ENCODE measurements at regions not wholly inside any gene's neighbourhood (a gene's known extent, or its start where the extent isn't known, plus 50 kb on each side); places are given as distances from the start of the nearest gene placed in this dataset.
"Not testable (repeated sequence)": the region's sequence is repeated elsewhere in the genome, so short reads cannot be mapped to it uniquely, and the experiment has no call there.

GRCh38 chr2:37748541-37748940 lies 77.1 kb upstream of the CDC42EP3 start:
- Mint-ChIP-seq H3K4me3 (no peak overlapping the region), H3K9me3 (no peaks in the 10 kb centered on the region), H3K27ac (no peak overlapping the region), H3K27me3 (no peaks in the 10 kb centered on the region), H3K4me1 (no peaks in the 10 kb centered on the region)
- ATAC-seq, result no peak
- no peak for DNase-seq

- ATAC-seq, DNase-seq, H3K27me3 Mint-ChIP-seq, H3K27ac Mint-ChIP-seq, H3K4me1 Mint-ChIP-seq, H3K4me3 Mint-ChIP-seq, H3K9me3 Mint-ChIP-seq: not testable (repeated sequence)
Measured at GRCh38 chr2:37750286-37750685, 78.8 kb upstream of the CDC42EP3 start.

- H3K27ac Mint-ChIP-seq, result no peak overlapping the region
- H3K4me3 Mint-ChIP-seq, result no peak overlapping the region
- H3K9me3 Mint-ChIP-seq, result no peaks in the 10 kb centered on the region
- H3K27me3 Mint-ChIP-seq, result no peaks in the 10 kb centered on the region
- ATAC-seq, result no peak
- DNase-seq, result no peak
- no peaks in the 10 kb centered on the region for H3K4me1 Mint-ChIP-seq
Measured at GRCh38 chr2:37752766-37753165, 81.3 kb upstream of the CDC42EP3 start.

GRCh38 chr2:37753758-37754157 lies 82.3 kb upstream of the CDC42EP3 start:
- Mint-ChIP-seq H3K27ac (no peak overlapping the region), H3K27me3 (no peaks in the 10 kb centered on the region), H3K9me3 (no peaks in the 10 kb centered on the region), H3K4me1 (no peaks in the 10 kb centered on the region), H3K4me3 (no peak overlapping the region)
- ATAC-seq, result no peak
- DNase-seq, result no peak

GRCh38 chr2:37755961-37756559 lies 84.6 kb upstream of the CDC42EP3 start:
- not testable (repeated sequence) for ATAC-seq, H3K4me1 Mint-ChIP-seq, H3K27me3 Mint-ChIP-seq, H3K4me3 Mint-ChIP-seq, H3K9me3 Mint-ChIP-seq, DNase-seq, H3K27ac Mint-ChIP-seq

GRCh38 chr2:37757456-37757855 lies 86.0 kb upstream of the CDC42EP3 start:
- ATAC-seq, H3K27me3 Mint-ChIP-seq, H3K9me3 Mint-ChIP-seq, H3K27ac Mint-ChIP-seq, H3K4me1 Mint-ChIP-seq, H3K4me3 Mint-ChIP-seq, DNase-seq: not testable (repeated sequence)

GRCh38 chr2:37758141-37758601 lies 86.7 kb upstream of the CDC42EP3 start:
- H3K27me3 Mint-ChIP-seq, H3K9me3 Mint-ChIP-seq, H3K27ac Mint-ChIP-seq, H3K4me3 Mint-ChIP-seq, DNase-seq, ATAC-seq, H3K4me1 Mint-ChIP-seq: not testable (repeated sequence)

- H3K27ac Mint-ChIP-seq, H3K4me3 Mint-ChIP-seq, H3K4me1 Mint-ChIP-seq: not testable (repeated sequence)
Measured at GRCh38 chr2:37759989-37760388, 88.5 kb upstream of the CDC42EP3 start.

GRCh38 chr2:37760471-37760870 lies 89.0 kb upstream of the CDC42EP3 start:
- DNase-seq (no peak), ATAC-seq (no peak)
- Mint-ChIP-seq H3K27me3 (no peaks in the 10 kb centered on the region), H3K27ac (no peak overlapping the region), H3K9me3 (no peaks in the 10 kb centered on the region), H3K4me3 (no peak overlapping the region), H3K4me1 (peaks cover 5% of the 10 kb centered on the region)

More at GRCh38 chr2:37759989-37760388, 88.5 kb upstream of the CDC42EP3 start:
- not testable (repeated sequence) for DNase-seq, ATAC-seq, H3K27me3 Mint-ChIP-seq, H3K9me3 Mint-ChIP-seq

GRCh38 chr2:37762281-37762680 lies 90.8 kb upstream of the CDC42EP3 start:
- H3K27me3 Mint-ChIP-seq, ATAC-seq, DNase-seq, H3K4me3 Mint-ChIP-seq, H3K27ac Mint-ChIP-seq, H3K9me3 Mint-ChIP-seq, H3K4me1 Mint-ChIP-seq: not testable (repeated sequence)

GRCh38 chr2:37764739-37765138 lies 93.3 kb upstream of the CDC42EP3 start:
- Mint-ChIP-seq H3K9me3 (no peaks in the 10 kb centered on the region), H3K4me3 (no peak overlapping the region), H3K4me1 (peaks cover 11% of the 10 kb centered on the region), H3K27ac (peak overlapping the region; percentile 13 to 19), H3K27me3 (no peaks in the 10 kb centered on the region)
- DNase-seq (no peak), ATAC-seq (no peak)

- DNase-seq (no peak), ATAC-seq (no peak)
- H3K4me1 Mint-ChIP-seq, result peaks cover 11% of the 10 kb centered on the region
- no peaks in the 10 kb centered on the region for H3K27me3 Mint-ChIP-seq
- H3K4me3 Mint-ChIP-seq, result no peak overlapping the region
- H3K9me3 Mint-ChIP-seq, result no peaks in the 10 kb centered on the region
- peak overlapping the region in 1 of 2 donors; percentile 63 for H3K27ac Mint-ChIP-seq
Measured at GRCh38 chr2:37766106-37766505, 94.7 kb upstream of the CDC42EP3 start.

GRCh38 chr2:37767046-37767445 lies 95.6 kb upstream of the CDC42EP3 start:
- ATAC-seq, result no peak
- DNase-seq, result no peak
- Mint-ChIP-seq H3K4me1 (peaks cover 11% of the 10 kb centered on the region), H3K27ac (no peak overlapping the region), H3K27me3 (no peaks in the 10 kb centered on the region), H3K4me3 (no peak overlapping the region), H3K9me3 (no peaks in the 10 kb centered on the region)

- DNase-seq (no peak), ATAC-seq (no peak)
- H3K27ac Mint-ChIP-seq, result peak overlapping the region in 1 of 2 donors; percentile 50
Measured at GRCh38 chr2:37767959-37768925, 96.8 kb upstream of the CDC42EP3 start.

GRCh38 chr2:37769551-37769950 lies 98.1 kb upstream of the CDC42EP3 start:
- Mint-ChIP-seq H3K4me1 (peaks cover 10% of the 10 kb centered on the region), H3K9me3 (peaks cover 0 to 2% of the 10 kb centered on the region in 2 donors), H3K27ac (no peak overlapping the region), H3K27me3 (no peaks in the 10 kb centered on the region), H3K4me3 (no peak overlapping the region)
- DNase-seq, result no peak
- no peak for ATAC-seq

More at GRCh38 chr2:37767959-37768925, 96.8 kb upstream of the CDC42EP3 start:
- H3K27me3 Mint-ChIP-seq, result no peaks in the 10 kb centered on the region
- H3K4me1 Mint-ChIP-seq, result peaks cover 11% of the 10 kb centered on the region
- H3K9me3 Mint-ChIP-seq, result no peaks in the 10 kb centered on the region
- no peak overlapping the region for H3K4me3 Mint-ChIP-seq

- peaks cover 6 to 12% of the 10 kb centered on the region in 2 donors for H3K9me3 Mint-ChIP-seq
- no peak for ATAC-seq
- no peak for DNase-seq
- H3K27me3 Mint-ChIP-seq, result no peaks in the 10 kb centered on the region
- H3K4me3 Mint-ChIP-seq, result no peak overlapping the region
- peaks cover 6% of the 10 kb centered on the region for H3K4me1 Mint-ChIP-seq
- H3K27ac Mint-ChIP-seq, result no peak overlapping the region
Measured at GRCh38 chr2:37770797-37771196, 99.4 kb upstream of the CDC42EP3 start.
